ENCODE measurements at regions not wholly inside any gene's neighbourhood (a gene's known extent, or its start where the extent isn't known, plus 50 kb on each side); places are given as distances from the start of the nearest gene placed in this dataset.

DNA sequence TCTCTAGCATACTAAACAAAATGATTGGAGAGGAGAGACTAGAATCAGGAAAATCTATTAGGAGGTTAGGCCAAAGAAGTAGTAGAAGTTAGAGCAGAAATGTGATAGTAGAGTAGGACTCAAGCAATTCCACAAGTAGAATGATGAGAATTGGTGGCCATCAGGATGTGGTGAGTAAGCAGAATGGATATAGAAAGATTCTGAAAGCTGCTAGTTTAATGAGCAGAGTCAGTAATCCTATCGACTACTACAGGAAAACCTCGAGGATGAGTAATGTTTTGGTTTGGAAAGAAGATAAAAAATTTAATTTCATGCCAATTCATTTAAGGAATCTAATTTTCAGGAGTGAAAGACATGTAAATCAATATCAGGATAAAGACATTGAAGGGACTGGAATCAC lies 648.3 kb upstream of the PHF14 start:
- H3K9me3 ChIP-seq, result peaks cover 0 to 4% (median 0%) of the 10 kb centered on the region in 4 donors
- H3K27me3 ChIP-seq, result no peaks in the 10 kb centered on the region
- TF ChIP-seq POLR2A (IDR thresholded peaks at IDR 0.05) (no peak), CTCF (IDR thresholded peaks at IDR 0.05) (no peak), POLR2AphosphoS5 (IDR thresholded peaks at IDR 0.05) (no peak), EP300 (IDR thresholded peaks at IDR 0.05) (no peak)
- 69 to 82% (median 73%) methylated on average over 2 of the region's 2 CpGs for WGBS, 5 donors
- no peaks in the 10 kb centered on the region for H3K36me3 ChIP-seq
- no peak overlapping the region for H3K27ac ChIP-seq
- intact Hi-C loops (cut with DNase I; ENCODE audit: low total_unique reads), result no loop called here
- no peak for DNase-seq
- no peaks in the 10 kb centered on the region for H3K4me1 ChIP-seq
- no peak overlapping the region for H3K4me3 ChIP-seq

- no peak for TF ChIP-seq POLR2AphosphoS5 (IDR thresholded peaks at IDR 0.05)
- TF ChIP-seq CTCF (IDR thresholded peaks at IDR 0.05), result no peak
- no peak for TF ChIP-seq POLR2A (IDR thresholded peaks at IDR 0.05)
- no peak for TF ChIP-seq EP300 (IDR thresholded peaks at IDR 0.05)
- intact Hi-C loops (cut with DNase I; ENCODE audit: low total_unique reads), result no loop called here
- no peak for DNase-seq
Observed at GRCh38 chr7:10343108-10343507, 630.6 kb upstream of the PHF14 start.

GRCh38 chr7:10346032-10346431 lies 627.6 kb upstream of the PHF14 start:
- intact Hi-C loops (cut with DNase I; ENCODE audit: low total_unique reads), result no loop called here
- H3K9me3 ChIP-seq, result no peaks in the 10 kb centered on the region
- H3K27me3 ChIP-seq, result no peaks in the 10 kb centered on the region
- no peak overlapping the region for H3K27ac ChIP-seq
- TF ChIP-seq POLR2A (IDR thresholded peaks at IDR 0.05) (no peak), CTCF (IDR thresholded peaks at IDR 0.05) (no peak), POLR2AphosphoS5 (IDR thresholded peaks at IDR 0.05) (no peak), EP300 (IDR thresholded peaks at IDR 0.05) (no peak)
- DNase-seq, result peak in 1 of 2 donors; percentile 15
- 13 to 24% (median 23%) methylated on average over 1 of the region's 1 CpG for WGBS, 5 donors
- H3K4me1 ChIP-seq, result peaks cover 0 to 4% (median 0%) of the 10 kb centered on the region in 4 donors
- H3K4me3 ChIP-seq, result no peak overlapping the region
- no peaks in the 10 kb centered on the region for H3K36me3 ChIP-seq

More at GRCh38 chr7:10343108-10343507, 630.6 kb upstream of the PHF14 start:
- 54 to 72% (median 68%) methylated on average over 2 of the region's 2 CpGs for WGBS, 5 donors
- H3K9me3 ChIP-seq, result no peaks in the 10 kb centered on the region
- H3K4me1 ChIP-seq, result peaks cover 0 to 4% (median 0%) of the 10 kb centered on the region in 4 donors
- H3K27ac ChIP-seq, result no peak overlapping the region
- no peaks in the 10 kb centered on the region for H3K36me3 ChIP-seq
- H3K27me3 ChIP-seq, result no peaks in the 10 kb centered on the region
- no peak overlapping the region for H3K4me3 ChIP-seq

GRCh38 chr7:10355816-10356215 lies 617.9 kb upstream of the PHF14 start:
- H3K36me3 ChIP-seq, result no peaks in the 10 kb centered on the region
- no peak for TF ChIP-seq POLR2AphosphoS5 (IDR thresholded peaks at IDR 0.05)
- no peak for TF ChIP-seq EP300 (IDR thresholded peaks at IDR 0.05)
- no peak for TF ChIP-seq CTCF (IDR thresholded peaks at IDR 0.05)
- TF ChIP-seq POLR2A (IDR thresholded peaks at IDR 0.05), result no peak
- no peak overlapping the region for H3K27ac ChIP-seq
- H3K4me1 ChIP-seq, result no peaks in the 10 kb centered on the region
- H3K27me3 ChIP-seq, result no peaks in the 10 kb centered on the region
- no peak for DNase-seq
- WGBS, 5 donors, result 52 to 75% (median 65%) methylated on average over 2 of the region's 2 CpGs
- intact Hi-C loops (cut with DNase I; ENCODE audit: low total_unique reads), result no loop called here
- H3K4me3 ChIP-seq, result no peak overlapping the region
- peaks cover 0 to 29% (median 11%) of the 10 kb centered on the region in 4 donors for H3K9me3 ChIP-seq
